CD14-positive monocyte (primary cell): ENCODE measurements at regions not wholly inside any gene's neighbourhood (a gene's known extent, or its start where the extent isn't known, plus 50 kb on each side); places are given as distances from the start of the nearest gene placed in this dataset.

Experiments
- DNase-seq, 3 donors: peaks; one replicate each; pipeline ENCODE4 v3.0.0-alpha.2; 2011 to 2022
- H2AFZ ChIP-seq: 2 replicates; pipeline ENCODE4 v1.6.0; 2012; ENCODE audit warnings: mild to moderate bottlenecking, low read depth, low read length, inconsistent platforms; ENCODE audit not compliant: insufficient read depth, poor library complexity, severe bottlenecking
- H3K27ac ChIP-seq, 2 donors: 1 replicate in 1 of 2; 2 replicates in 1 of 2; pipeline ENCODE4 v1.5.1; 2012 to 2013; ENCODE audit warnings: low read length in 2 of 2, control low read depth in 1 of 2, inconsistent platforms in 1 of 2, low read depth in 1 of 2, mild to moderate bottlenecking in 1 of 2
- H3K27me3 ChIP-seq, 2 donors: one replicate each; pipeline versions ENCODE4 v1.6.0 to v1.6.1; 2011 to 2013; ENCODE audit warnings: low read length in 2 of 2; ENCODE audit not compliant: control insufficient read depth in 2 of 2, insufficient read depth in 2 of 2
- H3K36me3 ChIP-seq, 2 donors: replicated peaks in 1 of 2; 1 replicate in 1 of 2; 2 replicates in 1 of 2; pipeline versions ENCODE4 v1.5.1 to v1.6.1; 2012 to 2013; ENCODE audit warnings: low read length in 2 of 2, control low read depth in 1 of 2, inconsistent platforms in 1 of 2, mild to moderate bottlenecking in 1 of 2; ENCODE audit not compliant: insufficient read depth in 2 of 2, control insufficient read depth in 1 of 2
- H3K4me1 ChIP-seq, 2 donors: 1 replicate in 1 of 2; 2 replicates in 1 of 2; pipeline versions ENCODE4 v1.5.1 to v1.6.1; 2012 to 2013; ENCODE audit warnings: low read length in 2 of 2, control low read depth in 1 of 2, inconsistent platforms in 1 of 2, mild to moderate bottlenecking in 1 of 2, moderate library complexity in 1 of 2; ENCODE audit not compliant: insufficient read depth in 2 of 2, control insufficient read depth in 1 of 2
- H3K4me2 ChIP-seq: replicated peaks from 2 replicates; pipeline ENCODE3; 2012; ENCODE audit warnings: low read length, moderate library complexity, mild to moderate bottlenecking; ENCODE audit not compliant: poor library complexity, severe bottlenecking; ENCODE audit errors: extremely low read depth
- H3K4me3 ChIP-seq, 3 experiments: fragments of 200-600 bp in 1 of 3; sonication (generic) in 1 of 3; replicated peaks in 1 of 3; 1 replicate in 2 of 3; 2 replicates in 1 of 3; pipeline ENCODE4 v1.5.1; 2011 to 2013; ENCODE audit warnings: low read length in 3 of 3, mild to moderate bottlenecking in 3 of 3, control low read depth in 2 of 3, low read depth in 2 of 3, inconsistent platforms in 1 of 3, moderate library complexity in 1 of 3
- H3K79me2 ChIP-seq: 2 replicates; pipeline ENCODE4 v1.6.0; 2012; ENCODE audit warnings: mild to moderate bottlenecking, control low read depth, inconsistent platforms, low read length, moderate library complexity; ENCODE audit not compliant: insufficient read depth
- H3K9ac ChIP-seq: 2 replicates; pipeline ENCODE4 v1.6.0; 2017; ENCODE audit warnings: low read length, mild to moderate bottlenecking; ENCODE audit not compliant: insufficient read depth, poor library complexity, severe bottlenecking
- H3K9me3 ChIP-seq, 2 donors: replicated peaks in 1 of 2; 1 replicate in 1 of 2; 2 replicates in 1 of 2; pipeline versions ENCODE4 v1.5.1 to v1.6.1; 2012 to 2013; ENCODE audit warnings: low read length in 2 of 2, control low read depth in 1 of 2; ENCODE audit not compliant: control insufficient read depth in 1 of 2, insufficient read depth in 1 of 2
- H4K20me1 ChIP-seq: 2 replicates; pipeline ENCODE4 v1.6.0; 2012; ENCODE audit warnings: mild to moderate bottlenecking, low read length, control low read depth, moderate library complexity; ENCODE audit not compliant: insufficient read depth
- H3K27ac Mint-ChIP-seq, 7 donors: one replicate each; pipeline ENCODE4 v1.8.0; 2020; ENCODE audit warnings: mild to moderate bottlenecking in 7 of 7, mixed read lengths in 7 of 7, moderate library complexity in 6 of 7, inconsistent platforms in 2 of 7
- H3K27me3 Mint-ChIP-seq, 3 donors: one replicate each; pipeline ENCODE4 v1.8.0; 2021 to 2022; ENCODE audit warnings: low read depth in 3 of 3, mild to moderate bottlenecking in 3 of 3, mixed read lengths in 3 of 3, moderate library complexity in 3 of 3, inconsistent platforms in 1 of 3
- H3K36me3 Mint-ChIP-seq, 2 donors: one replicate each; pipeline ENCODE4 v1.8.0; 2020; ENCODE audit warnings: mixed read lengths in 2 of 2, inconsistent platforms in 1 of 2, mild to moderate bottlenecking in 1 of 2
- H3K4me1 Mint-ChIP-seq: one replicate; pipeline ENCODE4 v1.8.0; 2020; ENCODE audit warnings: mild to moderate bottlenecking, mixed read lengths
- H3K4me3 Mint-ChIP-seq, 2 donors: one replicate each; pipeline ENCODE4 v1.8.0; 2020; ENCODE audit warnings: mild to moderate bottlenecking in 2 of 2, mixed read lengths in 2 of 2, moderate library complexity in 1 of 2
- H3K9me3 Mint-ChIP-seq, 7 donors: one replicate each; pipeline ENCODE4 v1.8.0; 2020 to 2022; ENCODE audit warnings: mixed read lengths in 7 of 7, mild to moderate bottlenecking in 6 of 7, moderate library complexity in 6 of 7, inconsistent platforms in 2 of 7
- CTCF ChIP-seq: fragments of 200-600 bp; IDR thresholded peaks from one replicate; pipeline ENCODE4 v1.8.0; 2022; ENCODE audit warnings: antibody characterized with exemption, mild to moderate bottlenecking
- WGBS: methylation state at CpG from one replicate; pipeline ENCODE4 v1.1.5; 2013; ENCODE audit warnings: missing lambda C conversion rate; ENCODE audit not compliant: insufficient coverage; 5-methylcytosine and 5-hydroxymethylcytosine counted together
- intact Hi-C, 2 donors: fragments of 100-400 bp; cut with micrococcal nuclease; formaldehyde crosslinking; loops; one replicate each; pipeline versions ENCODE4 v1.15.0 to v1.15.1; 2023

GRCh38 chr9:134987906-134988700 is 70.4 kb upstream of the FCN1 start:
- peaks cover 8 to 21% (median 20%) of the 10 kb centered on the region in 3 donors for H3K27me3 Mint-ChIP-seq
- no peaks in the 10 kb centered on the region for H3K79me2 ChIP-seq
- H4K20me1 ChIP-seq: no peaks in the 10 kb centered on the region
- H2AFZ ChIP-seq: no peak overlapping the region
- intact Hi-C loops: no loop called here
- H3K4me2 ChIP-seq: no peak overlapping the region
- no peak overlapping the region for H3K27ac Mint-ChIP-seq
- peaks cover 11 to 33% (median 24%) of the 10 kb centered on the region in 7 donors for H3K9me3 Mint-ChIP-seq
- DNase-seq: no peak
- H3K27ac ChIP-seq: no peak overlapping the region
- H3K4me3 Mint-ChIP-seq: no peak overlapping the region
- H3K4me3 ChIP-seq: no peak overlapping the region
- peaks cover 0 to 5% of the 10 kb centered on the region in 2 donors for H3K27me3 ChIP-seq
- H3K4me1 Mint-ChIP-seq: peaks cover 3% of the 10 kb centered on the region
- H3K4me1 ChIP-seq: peaks cover 4 to 5% of the 10 kb centered on the region in 2 donors
- H3K9ac ChIP-seq: no peak overlapping the region
- TF ChIP-seq CTCF: no peak
- 85% methylated on average over 7 of the region's 16 CpGs for WGBS
- peaks cover 1 to 5% of the 10 kb centered on the region in 2 donors for H3K36me3 Mint-ChIP-seq
- H3K9me3 ChIP-seq: peaks cover 16 to 23% of the 10 kb centered on the region in 2 donors
- no peaks in the 10 kb centered on the region for H3K36me3 ChIP-seq

GRCh38 chr9:134988706-134989105 is 71.0 kb upstream of the FCN1 start:
- no peak overlapping the region for H3K27ac Mint-ChIP-seq
- TF ChIP-seq CTCF: no peak
- peaks cover 1 to 5% of the 10 kb centered on the region in 2 donors for H3K36me3 Mint-ChIP-seq
- no peak overlapping the region for H3K9ac ChIP-seq
- H2AFZ ChIP-seq: no peak overlapping the region
- H3K4me3 ChIP-seq: no peak overlapping the region
- peaks cover 8 to 21% (median 20%) of the 10 kb centered on the region in 3 donors for H3K27me3 Mint-ChIP-seq
- peaks cover 16 to 23% of the 10 kb centered on the region in 2 donors for H3K9me3 ChIP-seq
- no peak overlapping the region for H3K4me2 ChIP-seq
- no peaks in the 10 kb centered on the region for H3K4me1 ChIP-seq
- no peaks in the 10 kb centered on the region for H3K36me3 ChIP-seq
- peaks cover 0 to 5% of the 10 kb centered on the region in 2 donors for H3K27me3 ChIP-seq
- no peaks in the 10 kb centered on the region for H3K79me2 ChIP-seq
- DNase-seq: no peak
- intact Hi-C loops: no loop called here
- WGBS: 95% methylated on average over 8 of the region's 12 CpGs
- H4K20me1 ChIP-seq: no peaks in the 10 kb centered on the region
- H3K4me3 Mint-ChIP-seq: no peak overlapping the region
- H3K9me3 Mint-ChIP-seq: peaks cover 11 to 33% (median 24%) of the 10 kb centered on the region in 7 donors
- H3K27ac ChIP-seq: no peak overlapping the region
- no peaks in the 10 kb centered on the region for H3K4me1 Mint-ChIP-seq
